Breast epithelium (tissue), 3 donors: ENCODE measurements at regions not wholly inside any gene's neighbourhood (a gene's known extent, or its start where the extent isn't known, plus 50 kb on each side); places are given as distances from the start of the nearest gene placed in this dataset.

Experiments
- POLR2A ChIP-seq: fragments of 450-650 bp; IDR thresholded peaks from one replicate; pipeline ENCODE4 v1.6.1; 2016; ENCODE audit warnings: antibody characterized with exemption, mild to moderate bottlenecking, moderate library complexity
- TF ChIP-seq, protein P1 (sequence below), 3 donors: fragments of 450-650 bp; IDR thresholded peaks; one replicate each; pipeline ENCODE4 v1.5.1; 2016 to 2017; ENCODE audit warnings: antibody characterized with exemption in 3 of 3, mild to moderate bottlenecking in 3 of 3, moderate library complexity in 3 of 3

- TF ChIP-seq, protein P1, sequence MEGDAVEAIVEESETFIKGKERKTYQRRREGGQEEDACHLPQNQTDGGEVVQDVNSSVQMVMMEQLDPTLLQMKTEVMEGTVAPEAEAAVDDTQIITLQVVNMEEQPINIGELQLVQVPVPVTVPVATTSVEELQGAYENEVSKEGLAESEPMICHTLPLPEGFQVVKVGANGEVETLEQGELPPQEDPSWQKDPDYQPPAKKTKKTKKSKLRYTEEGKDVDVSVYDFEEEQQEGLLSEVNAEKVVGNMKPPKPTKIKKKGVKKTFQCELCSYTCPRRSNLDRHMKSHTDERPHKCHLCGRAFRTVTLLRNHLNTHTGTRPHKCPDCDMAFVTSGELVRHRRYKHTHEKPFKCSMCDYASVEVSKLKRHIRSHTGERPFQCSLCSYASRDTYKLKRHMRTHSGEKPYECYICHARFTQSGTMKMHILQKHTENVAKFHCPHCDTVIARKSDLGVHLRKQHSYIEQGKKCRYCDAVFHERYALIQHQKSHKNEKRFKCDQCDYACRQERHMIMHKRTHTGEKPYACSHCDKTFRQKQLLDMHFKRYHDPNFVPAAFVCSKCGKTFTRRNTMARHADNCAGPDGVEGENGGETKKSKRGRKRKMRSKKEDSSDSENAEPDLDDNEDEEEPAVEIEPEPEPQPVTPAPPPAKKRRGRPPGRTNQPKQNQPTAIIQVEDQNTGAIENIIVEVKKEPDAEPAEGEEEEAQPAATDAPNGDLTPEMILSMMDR (IDR thresholded peaks at IDR 0.05), result no peak
- TF ChIP-seq POLR2A, result no peak
Observed at GRCh38 chr21:28339403-28339802, 653.3 kb downstream of the LTN1 start.
